ENCODE measurements at regions not wholly inside any gene's neighbourhood (a gene's known extent, or its start where the extent isn't known, plus 50 kb on each side); places are given as distances from the start of the nearest gene placed in this dataset.

DNA sequence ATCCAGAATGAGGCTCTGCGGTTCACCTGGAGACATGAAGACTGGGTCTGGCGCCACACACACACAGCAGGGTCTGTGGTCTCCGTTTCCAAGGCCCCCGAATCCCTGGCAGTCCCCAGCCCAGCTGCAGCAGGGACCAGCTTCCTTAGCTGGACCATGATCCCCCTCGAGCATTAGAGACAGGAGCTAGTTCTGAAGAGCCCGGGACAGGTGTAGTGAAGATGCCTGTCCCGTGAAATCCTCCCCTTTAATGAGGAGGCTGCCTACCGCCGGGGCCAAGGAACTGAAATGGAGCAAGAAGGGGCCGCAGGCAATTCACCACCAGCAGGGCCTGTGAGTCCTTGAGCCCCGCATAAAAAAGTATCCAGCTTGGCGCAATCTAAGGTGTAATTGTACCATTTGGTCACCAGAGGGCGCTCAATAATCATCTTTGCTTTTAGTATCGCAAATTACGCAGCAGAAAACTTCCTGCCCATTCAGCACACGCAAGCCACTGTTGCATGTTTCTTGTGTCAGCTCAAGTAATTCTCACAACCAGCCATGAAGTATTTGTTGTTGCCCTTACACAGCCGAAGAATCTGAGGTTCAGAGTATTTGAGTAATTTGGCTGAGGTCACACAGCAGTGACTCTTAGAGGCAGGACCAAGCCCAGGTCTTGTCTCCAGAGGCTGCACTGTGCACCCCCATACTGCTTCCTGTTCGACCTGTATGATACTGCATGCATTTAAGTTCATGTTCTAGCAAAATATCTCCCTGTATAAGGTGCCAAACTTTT lies 54.3 kb upstream of the PPP2R5C start:
- peak; percentile 77 for DNase-seq

DNA sequence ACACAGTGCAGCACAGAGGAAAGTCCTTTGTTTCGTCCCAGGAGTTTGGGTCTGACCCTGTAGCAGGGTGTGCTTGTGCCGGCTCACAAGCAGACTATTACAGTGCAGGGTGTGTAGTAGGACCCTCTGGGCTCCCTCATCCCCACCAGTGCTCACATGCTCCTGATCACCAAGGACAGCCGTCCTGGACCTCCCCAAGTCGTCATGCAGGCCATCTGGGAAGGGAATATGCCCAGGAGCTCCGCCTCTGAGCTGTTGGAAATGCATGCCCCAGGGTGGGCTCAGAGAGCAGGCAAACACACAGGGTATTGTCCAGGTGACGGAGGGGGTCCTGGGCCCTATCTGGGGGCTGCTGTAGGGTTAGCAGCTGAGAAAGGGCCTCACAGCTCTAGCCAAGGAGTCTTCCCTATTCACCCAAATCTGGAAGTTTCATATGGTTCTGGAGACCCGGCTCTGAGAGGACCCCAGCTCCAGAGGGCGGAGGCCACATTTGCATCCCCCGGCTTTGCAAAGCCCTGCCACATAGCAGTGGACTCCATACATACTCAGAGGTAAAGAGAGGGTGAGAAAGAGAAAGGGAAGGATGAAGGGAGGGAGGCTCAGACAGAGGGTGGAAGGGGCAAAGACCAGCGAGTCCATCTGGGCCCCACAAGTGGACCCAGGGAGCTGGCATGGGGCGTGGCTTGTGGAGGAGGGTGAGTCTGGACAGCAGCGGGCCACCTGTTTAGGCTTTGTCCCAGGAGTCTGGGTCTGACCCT lies 53.5 kb upstream of the PPP2R5C start:
- no peak for DNase-seq

DNA sequence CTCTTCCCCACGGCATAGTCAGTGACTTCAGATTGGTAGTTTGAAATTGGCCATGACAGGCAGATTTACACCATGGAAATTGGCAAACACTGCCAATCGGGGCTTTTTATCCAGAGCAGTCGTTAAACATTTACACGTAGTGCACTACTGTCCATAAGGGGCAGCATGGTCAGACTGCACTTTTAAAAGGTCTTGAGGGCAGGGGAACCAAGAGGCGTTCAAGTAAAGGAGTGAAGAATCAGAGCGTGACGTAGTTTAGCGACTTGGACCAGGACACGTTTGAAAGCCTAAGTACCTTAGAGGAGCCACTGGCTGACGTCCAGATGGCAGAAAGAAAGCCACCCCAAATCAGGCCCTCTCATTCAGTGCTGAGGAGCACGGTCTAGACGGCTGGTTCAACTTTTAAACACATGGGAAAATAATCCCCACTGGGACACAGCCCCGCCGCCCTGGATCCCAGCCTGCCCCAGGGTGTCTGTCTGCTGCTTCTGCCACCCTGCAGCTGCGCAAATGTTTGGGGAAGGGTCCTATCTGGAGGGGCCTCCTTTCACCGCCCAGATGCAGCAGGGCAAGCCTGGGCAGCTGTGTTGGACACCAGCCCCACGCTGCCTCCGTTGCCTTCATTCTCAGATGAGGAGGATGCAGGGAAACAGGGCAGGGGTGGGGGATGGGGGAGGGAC lies 52.5 kb upstream of the PPP2R5C start:
- DNase-seq = no peak

DNA sequence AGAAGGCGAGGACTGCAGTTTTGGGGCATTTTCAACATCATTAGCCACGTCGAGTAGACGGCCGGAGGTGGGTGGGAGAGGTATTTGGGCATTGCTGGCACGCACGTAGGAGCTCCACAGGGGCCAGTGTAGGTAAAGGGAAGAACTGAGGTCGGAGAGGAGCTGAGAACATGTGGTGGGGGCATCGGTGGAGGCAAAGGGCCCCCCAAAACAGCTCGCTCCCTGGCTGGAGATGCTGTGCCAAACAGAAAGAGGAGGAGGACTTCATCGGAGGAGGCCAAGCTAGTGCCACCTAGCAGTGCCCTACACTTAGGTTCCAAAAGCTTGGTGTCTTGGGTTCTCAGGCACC lies 52.0 kb upstream of the PPP2R5C start:
- no peak for DNase-seq

DNA sequence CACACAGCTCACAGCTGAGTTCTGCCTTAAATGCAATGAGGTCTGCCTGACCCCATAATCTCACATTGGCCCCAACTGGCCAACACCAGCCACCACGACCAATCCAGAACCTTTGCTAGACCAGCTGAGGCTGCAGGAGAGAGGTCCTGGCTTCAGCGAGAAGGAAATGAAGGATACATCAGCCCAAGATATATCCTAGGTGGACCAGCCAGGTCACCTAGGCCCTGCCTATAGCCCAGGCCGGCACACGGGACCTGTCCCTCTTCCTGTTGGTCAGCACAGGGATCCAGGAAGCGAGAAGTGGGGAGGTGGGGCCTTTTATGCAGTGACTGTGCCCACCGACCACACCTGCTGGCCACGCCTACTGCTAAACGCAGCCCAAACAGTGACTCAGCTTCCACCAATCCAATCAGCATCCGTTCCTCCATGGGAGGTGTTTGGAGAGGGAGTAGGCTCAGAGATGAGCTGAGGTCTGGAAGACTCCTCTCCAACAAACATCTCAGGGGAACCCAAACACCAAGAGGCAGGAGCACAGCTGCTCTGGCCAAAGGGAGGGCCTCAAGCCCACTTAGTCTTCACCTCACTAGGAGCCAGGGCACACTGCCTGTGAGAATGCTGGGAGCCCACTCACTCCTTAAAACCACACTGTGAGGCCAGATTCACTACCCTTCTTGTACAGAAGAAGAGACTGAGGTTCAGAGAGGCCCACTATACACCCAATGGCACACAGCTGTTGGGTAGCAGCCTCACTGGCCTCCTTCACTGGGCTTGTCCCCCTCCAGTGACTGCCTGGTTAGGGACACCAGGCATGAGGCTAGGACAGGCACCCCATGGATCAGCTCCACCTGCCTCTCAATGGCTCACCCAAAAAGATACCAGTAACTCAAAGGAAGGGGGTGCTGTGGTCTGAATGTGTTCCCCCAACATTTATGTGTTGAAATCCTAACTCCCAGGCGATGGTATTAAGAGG lies 51.3 kb upstream of the PPP2R5C start:
- DNase-seq = no peak

DNA sequence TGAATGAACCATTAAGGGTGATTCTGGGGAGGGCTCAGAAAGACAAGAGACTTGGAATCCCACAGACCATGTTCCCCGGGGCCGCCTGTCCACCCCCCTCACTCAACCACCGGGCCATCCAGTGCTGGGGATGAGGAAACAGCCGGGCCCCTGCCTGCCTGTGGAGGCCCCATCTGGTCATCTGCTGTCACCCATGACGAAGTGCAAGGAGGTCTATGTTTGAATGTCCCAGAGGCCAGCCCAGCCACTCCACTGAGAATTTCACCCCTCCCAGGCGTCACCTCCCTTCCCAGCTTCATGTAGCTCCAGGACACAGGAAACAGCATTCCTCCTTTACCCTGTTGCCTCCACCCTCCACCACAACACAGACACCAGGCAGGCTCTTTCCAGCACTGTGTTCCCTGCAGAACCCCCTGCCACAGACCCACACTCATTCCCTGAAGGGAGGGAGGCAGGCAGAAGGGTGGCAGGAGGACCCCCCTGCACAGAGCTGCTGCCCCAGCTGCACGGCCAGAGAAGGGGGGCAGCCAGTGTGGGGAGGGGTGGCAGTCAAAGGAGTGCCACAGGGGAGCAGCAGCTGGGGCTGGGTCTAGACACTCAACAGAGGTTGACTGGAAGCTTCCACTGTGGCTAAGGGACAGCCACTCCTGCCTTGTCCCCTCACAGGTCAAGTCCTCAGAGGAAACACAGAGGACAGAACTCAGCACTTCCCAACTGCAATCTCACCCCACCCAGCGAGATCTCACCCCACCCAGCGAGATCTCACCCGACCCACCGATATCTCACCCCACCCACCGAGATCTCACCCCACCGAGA lies 50.3 kb upstream of the PPP2R5C start:
- DNase-seq = no peak

Measured in fibroblast of skin of right quadriceps (primary cell).